Stomach (tissue), 8 donors: ENCODE measurements at regions not wholly inside any gene's neighbourhood (a gene's known extent, or its start where the extent isn't known, plus 50 kb on each side); places are given as distances from the start of the nearest gene placed in this dataset.

Experiments used
- DNase-seq, 2 donors: peaks; one replicate each; pipeline versions ENCODE4 v3.0.0 to v3.0.0-alpha.2; 2013 to 2019
- H3K27ac ChIP-seq, 5 donors: fragments of 200-600 bp in 4 of 5; sonication (generic) in 4 of 5; one replicate each; pipeline ENCODE4 v1.5.1; 2013 to 2019; ENCODE audit warnings: mild to moderate bottlenecking in 1 of 5, moderate library complexity in 1 of 5
- H3K27me3 ChIP-seq, 3 donors: fragments of 200-600 bp; sonication (generic); one replicate each; pipeline ENCODE4 v1.5.1; 2017 to 2019; ENCODE audit warnings: mixed run types in 1 of 3
- H3K36me3 ChIP-seq, 4 donors: fragments of 200-600 bp; sonication (generic); 1 replicate in 3 of 4; 2 replicates in 1 of 4; pipeline ENCODE4 v1.5.1; 2016 to 2019
- H3K4me1 ChIP-seq, 4 donors: fragments of 200-600 bp; sonication (generic); one replicate each; pipeline ENCODE4 v1.5.1; 2016 to 2019
- H3K4me3 ChIP-seq, 4 donors: fragments of 200-600 bp; sonication (generic) in 3 of 4; one replicate each; pipeline ENCODE4 v1.5.1; 2016 to 2019; ENCODE audit warnings: mild to moderate bottlenecking in 1 of 4
- H3K9me3 ChIP-seq, 4 donors: fragments of 200-600 bp; sonication (generic); one replicate each; pipeline ENCODE4 v1.5.1; 2016 to 2019
- CTCF ChIP-seq, 7 experiments: fragments of 450-650 bp in 4 of 7; fragments of 200-600 bp in 3 of 7; sonication (generic) in 3 of 7; IDR thresholded peaks; one replicate each; pipeline ENCODE4 v1.5.1; 2016 to 2019; ENCODE audit warnings: antibody characterized with exemption in 7 of 7, control low read depth in 2 of 7, mild to moderate bottlenecking in 1 of 7
- EP300 ChIP-seq: sonication (generic); formaldehyde crosslinking; IDR thresholded peaks from one replicate; pipeline ENCODE4 v1.6.1; 2017; ENCODE audit warnings: antibody characterized with exemption
- POLR2A ChIP-seq, 4 donors: fragments of 450-650 bp; IDR thresholded peaks; one replicate each; pipeline ENCODE4 v1.6.1; 2016; ENCODE audit warnings: antibody characterized with exemption in 4 of 4, control low read depth in 2 of 4, mild to moderate bottlenecking in 1 of 4, moderate library complexity in 1 of 4
- POLR2AphosphoS5 ChIP-seq, 3 donors: sonication (generic); formaldehyde crosslinking; IDR thresholded peaks; one replicate each; pipeline ENCODE4 v1.6.1; 2016; ENCODE audit warnings: antibody characterized with exemption in 3 of 3
- WGBS, 5 donors: extraction: QIAGEN DNeasy Blood & Tissue Kit in 3 of 5; methylation state at CpG; one replicate each; pipeline versions ENCODE4 v1.1.5 to v1.1.7; 2013 to 2018; 5-methylcytosine and 5-hydroxymethylcytosine counted together
- intact Hi-C: fragments of 100-400 bp; cut with DNase I; formaldehyde crosslinking; loops from one replicate; pipeline ENCODE4 v1.15.1; 2023; ENCODE audit warnings: low total_unique reads
- donor health status: healthy with polysubstance abuse.
- donor health status: Bipolar disorder and iron deficiency.
- donor health status: healthy.

- intact Hi-C loops, result no loop called here
- Histone ChIP-seq H3K27me3 (no peaks in the 10 kb centered on the region), H3K4me1 (no peaks in the 10 kb centered on the region), H3K27ac (no peak overlapping the region), H3K4me3 (no peak overlapping the region), H3K36me3 (no peaks in the 10 kb centered on the region), H3K9me3 (peaks cover 0 to 2% (median 0%) of the 10 kb centered on the region in 4 donors)
- DNase-seq, result no peak
- TF ChIP-seq EP300 (no peak), POLR2AphosphoS5 (IDR thresholded peaks at IDR 0.05) (no peak), CTCF (IDR thresholded peaks at IDR 0.05) (no peak), POLR2A (IDR thresholded peaks at IDR 0.05) (no peak)
- 31 to 39% (median 34%) methylated on average over 3 to 12 of the region's 12 CpGs for WGBS, 5 donors
Measured at GRCh38 chr1:187396929-187397796, 568.4 kb downstream of the PLA2G4A start.

DNA sequence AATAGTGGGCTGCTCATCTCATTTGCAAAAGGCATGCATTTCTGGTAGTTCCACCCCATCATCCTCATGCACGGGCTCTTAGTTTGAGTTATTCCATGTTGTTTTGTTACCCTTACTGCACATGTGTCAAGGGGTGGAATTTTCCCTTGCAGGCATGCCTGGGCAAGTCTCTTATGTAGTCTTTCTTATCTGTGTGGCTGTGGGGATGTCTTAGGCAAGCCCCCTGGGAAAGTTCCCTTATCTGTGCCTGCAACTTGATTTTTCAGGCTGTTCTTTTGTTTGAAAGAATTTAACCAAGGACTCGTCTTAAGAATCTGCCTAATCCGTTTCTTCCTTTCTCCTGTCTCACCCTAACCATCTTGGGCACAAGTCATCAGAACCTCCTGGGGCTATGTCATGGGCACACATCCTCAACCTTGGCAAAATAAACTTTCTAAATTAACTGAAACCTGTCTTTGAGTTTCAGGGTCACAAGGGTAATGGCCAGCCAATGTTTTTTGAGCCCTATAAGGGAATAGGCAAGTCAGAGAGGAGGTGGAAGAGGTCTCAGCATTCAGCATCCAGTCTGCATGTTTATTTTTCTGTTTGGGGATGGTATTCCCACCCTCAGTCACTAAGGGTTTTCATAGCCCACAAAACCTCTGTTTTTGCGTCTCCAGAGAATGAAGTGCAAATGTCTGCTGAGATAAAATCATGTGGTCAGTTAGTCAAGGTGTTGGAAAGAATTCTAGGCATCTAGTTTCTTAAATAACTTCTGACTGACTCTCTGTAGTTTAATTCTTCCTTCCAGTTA, 579.7 kb downstream of the PLA2G4A start:
- no peaks in the 10 kb centered on the region for H3K36me3 ChIP-seq
- H3K4me1 ChIP-seq, result no peaks in the 10 kb centered on the region
- WGBS, 5 donors, result 42 to 70% (median 59%) methylated on average over 4 of the region's 4 CpGs
- no peaks in the 10 kb centered on the region for H3K9me3 ChIP-seq
- no peak overlapping the region for H3K4me3 ChIP-seq
- intact Hi-C loops, result no loop called here
- no peak overlapping the region for H3K27ac ChIP-seq
- H3K27me3 ChIP-seq, result no peaks in the 10 kb centered on the region
- DNase-seq, result no peak
- no peak for TF ChIP-seq EP300
- no peak for TF ChIP-seq CTCF (IDR thresholded peaks at IDR 0.05)
- no peak for TF ChIP-seq POLR2A (IDR thresholded peaks at IDR 0.05)
- no peak for TF ChIP-seq POLR2AphosphoS5 (IDR thresholded peaks at IDR 0.05)

- Histone ChIP-seq H3K4me1 (no peaks in the 10 kb centered on the region), H3K27ac (no peak overlapping the region), H3K9me3 (no peaks in the 10 kb centered on the region), H3K4me3 (no peak overlapping the region), H3K27me3 (no peaks in the 10 kb centered on the region), H3K36me3 (no peaks in the 10 kb centered on the region)
- TF ChIP-seq EP300 (no peak), POLR2A (IDR thresholded peaks at IDR 0.05) (no peak), POLR2AphosphoS5 (IDR thresholded peaks at IDR 0.05) (no peak), CTCF (IDR thresholded peaks at IDR 0.05) (no peak)
- peak in 1 of 2 donors; percentile 22 for DNase-seq
- intact Hi-C loops, result no loop called here
- WGBS, 5 donors, result 19 to 31% (median 23%) methylated on average over 2 of the region's 2 CpGs
Measured at GRCh38 chr1:187409341-187409740, 580.6 kb downstream of the PLA2G4A start.

GRCh38 chr1:187411118-187411517, 582.4 kb downstream of the PLA2G4A start:
- Histone ChIP-seq H3K4me1 (no peaks in the 10 kb centered on the region), H3K36me3 (no peaks in the 10 kb centered on the region), H3K27ac (no peak overlapping the region), H3K9me3 (no peaks in the 10 kb centered on the region), H3K4me3 (no peak overlapping the region), H3K27me3 (no peaks in the 10 kb centered on the region)
- no peak for DNase-seq
- intact Hi-C loops, result no loop called here
- WGBS, 5 donors, result 70 to 81% (median 78%) methylated on average over 3 of the region's 3 CpGs
- no peak for TF ChIP-seq POLR2A (IDR thresholded peaks at IDR 0.05)
- no peak for TF ChIP-seq POLR2AphosphoS5 (IDR thresholded peaks at IDR 0.05)
- no peak for TF ChIP-seq CTCF (IDR thresholded peaks at IDR 0.05)
- TF ChIP-seq EP300, result no peak
